SK-N-SH treated with all-trans-retinoic acid at 6 μM for 48 hours (cell line): ENCODE measurements at regions not wholly inside any gene's neighbourhood (a gene's known extent, or its start where the extent isn't known, plus 50 kb on each side); places are given as distances from the start of the nearest gene placed in this dataset.

Experiments used
- TOX ChIP-seq: fragments of 250-450 bp; sonication (Bioruptor Pico); IDR thresholded peaks from 2 replicates; pipeline ENCODE4 v1.8.0; 2021; ENCODE audit warnings: mild to moderate bottlenecking, moderate library complexity, borderline replicate concordance
- ZFP3 ChIP-seq: fragments of 250-450 bp; sonication (Bioruptor Pico); IDR thresholded peaks from 2 replicates; pipeline ENCODE4 v1.5.0; 2020; ENCODE audit warnings: mild to moderate bottlenecking, moderate library complexity
- ZFP30 ChIP-seq: fragments of 450-650 bp; formaldehyde crosslinking; IDR thresholded peaks from 2 replicates; pipeline ENCODE4 v1.5.0; 2022; ENCODE audit warnings: mild to moderate bottlenecking, moderate library complexity
- TF ChIP-seq, protein P1 (sequence below): fragments of 250-450 bp; sonication (Bioruptor Pico); IDR thresholded peaks from 2 replicates; pipeline ENCODE4 v1.5.1; 2020; ENCODE audit warnings: low read depth, mild to moderate bottlenecking, moderate library complexity

DNA sequence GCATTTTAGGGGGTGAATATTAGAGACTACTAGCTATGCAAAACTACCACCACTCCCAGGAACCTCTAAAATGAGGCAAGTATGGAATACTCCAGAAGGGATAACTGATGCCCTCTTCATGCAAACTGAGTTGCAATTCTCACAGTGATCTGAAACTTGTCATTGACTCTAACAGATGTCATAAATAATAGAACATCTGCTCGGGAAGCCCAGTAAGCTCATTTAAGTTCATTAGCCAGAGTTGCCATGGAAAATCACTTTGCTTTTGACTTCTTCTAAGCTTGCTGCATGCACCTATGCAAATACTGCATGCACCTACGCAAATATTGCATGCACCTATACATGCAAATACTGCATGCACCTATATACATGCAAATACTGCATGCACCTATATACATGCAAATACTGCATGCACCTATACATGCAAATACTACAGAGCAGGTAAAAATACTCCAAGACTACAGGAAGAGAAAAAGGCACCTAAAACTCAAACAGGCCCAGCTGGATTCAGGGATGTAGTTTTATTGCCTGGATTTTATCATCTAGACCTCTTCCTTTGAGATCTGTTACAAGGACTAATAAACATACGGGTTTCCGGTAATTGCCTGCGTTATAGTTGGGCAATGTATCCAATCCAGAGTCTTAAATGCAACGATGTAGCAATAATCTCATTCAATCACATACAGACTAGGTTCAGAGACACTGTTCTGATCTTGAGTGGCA is 1061.1 kb upstream of the AUTS2 start:
- TF ChIP-seq TOX (CRISPR knock-in tag) (no peak), ZFP30 (CRISPR knock-in tag) (no peak), ZFP3 (CRISPR knock-in tag) (no peak)
- TF ChIP-seq, protein P1, sequence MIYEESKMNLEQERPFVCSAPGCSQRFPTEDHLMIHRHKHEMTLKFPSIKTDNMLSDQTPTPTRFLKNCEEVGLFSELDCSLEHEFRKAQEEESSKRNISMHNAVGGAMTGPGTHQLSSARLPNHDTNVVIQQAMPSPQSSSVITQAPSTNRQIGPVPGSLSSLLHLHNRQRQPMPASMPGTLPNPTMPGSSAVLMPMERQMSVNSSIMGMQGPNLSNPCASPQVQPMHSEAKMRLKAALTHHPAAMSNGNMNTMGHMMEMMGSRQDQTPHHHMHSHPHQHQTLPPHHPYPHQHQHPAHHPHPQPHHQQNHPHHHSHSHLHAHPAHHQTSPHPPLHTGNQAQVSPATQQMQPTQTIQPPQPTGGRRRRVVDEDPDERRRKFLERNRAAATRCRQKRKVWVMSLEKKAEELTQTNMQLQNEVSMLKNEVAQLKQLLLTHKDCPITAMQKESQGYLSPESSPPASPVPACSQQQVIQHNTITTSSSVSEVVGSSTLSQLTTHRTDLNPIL (CRISPR knock-in tag) = no peak
